VCaP (cell line): ENCODE measurements at regions not wholly inside any gene's neighbourhood (a gene's known extent, or its start where the extent isn't known, plus 50 kb on each side); places are given as distances from the start of the nearest gene placed in this dataset.

Source experiments
- H3K27ac ChIP-seq: fragments of 450-650 bp; 2 replicates; pipeline ENCODE4 v1.5.1; 2017
- TF ChIP-seq, protein P1 (sequence below): fragments of 450-650 bp; conservative IDR thresholded peaks from 2 replicates; pipeline ENCODE4 v1.5.1; 2017; ENCODE audit warnings: mild to moderate bottlenecking, moderate library complexity

DNA sequence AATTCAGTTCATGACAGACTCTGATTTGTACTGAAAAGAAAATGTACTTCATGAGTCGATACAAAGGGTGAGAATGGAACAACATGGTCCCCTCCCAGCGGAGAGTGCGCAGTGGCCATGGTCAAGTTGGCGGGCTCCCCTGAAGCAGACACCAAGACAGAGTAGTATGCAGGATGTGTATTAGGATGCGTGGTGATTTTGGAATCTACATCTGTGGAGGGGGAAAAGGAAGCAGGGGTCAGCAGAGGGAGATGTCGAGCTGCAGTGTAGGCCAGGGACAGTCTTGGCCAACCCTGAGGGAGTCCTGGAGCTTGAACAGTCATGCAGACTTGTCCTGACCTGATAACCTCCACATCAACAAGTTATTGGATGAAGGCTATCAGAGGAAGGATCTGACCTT is 481.0 kb downstream of the OMA1 start:
- TF ChIP-seq, protein P1, sequence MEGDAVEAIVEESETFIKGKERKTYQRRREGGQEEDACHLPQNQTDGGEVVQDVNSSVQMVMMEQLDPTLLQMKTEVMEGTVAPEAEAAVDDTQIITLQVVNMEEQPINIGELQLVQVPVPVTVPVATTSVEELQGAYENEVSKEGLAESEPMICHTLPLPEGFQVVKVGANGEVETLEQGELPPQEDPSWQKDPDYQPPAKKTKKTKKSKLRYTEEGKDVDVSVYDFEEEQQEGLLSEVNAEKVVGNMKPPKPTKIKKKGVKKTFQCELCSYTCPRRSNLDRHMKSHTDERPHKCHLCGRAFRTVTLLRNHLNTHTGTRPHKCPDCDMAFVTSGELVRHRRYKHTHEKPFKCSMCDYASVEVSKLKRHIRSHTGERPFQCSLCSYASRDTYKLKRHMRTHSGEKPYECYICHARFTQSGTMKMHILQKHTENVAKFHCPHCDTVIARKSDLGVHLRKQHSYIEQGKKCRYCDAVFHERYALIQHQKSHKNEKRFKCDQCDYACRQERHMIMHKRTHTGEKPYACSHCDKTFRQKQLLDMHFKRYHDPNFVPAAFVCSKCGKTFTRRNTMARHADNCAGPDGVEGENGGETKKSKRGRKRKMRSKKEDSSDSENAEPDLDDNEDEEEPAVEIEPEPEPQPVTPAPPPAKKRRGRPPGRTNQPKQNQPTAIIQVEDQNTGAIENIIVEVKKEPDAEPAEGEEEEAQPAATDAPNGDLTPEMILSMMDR: peak; percentile 42
- H3K27ac ChIP-seq: no peak overlapping the region

DNA sequence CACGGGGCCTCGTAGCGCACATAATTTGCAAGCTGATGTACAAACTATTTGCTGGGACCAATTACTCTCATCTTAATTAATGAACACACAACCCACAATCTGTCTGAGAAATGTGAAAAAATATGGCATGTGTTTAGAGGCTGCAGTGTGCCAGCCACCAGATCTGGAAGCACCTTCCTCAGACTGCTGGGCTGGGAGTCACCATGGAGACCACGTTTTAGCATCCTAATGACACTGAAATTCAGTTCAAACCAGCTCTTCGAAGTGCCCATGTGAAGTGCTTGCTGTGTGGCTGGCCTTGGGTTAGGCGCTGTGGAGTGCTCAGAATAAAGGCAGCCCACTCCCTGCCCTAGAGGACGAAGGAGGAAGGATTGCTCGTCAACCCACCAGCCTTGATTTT is 482.4 kb downstream of the OMA1 start:
- H3K27ac ChIP-seq: no peak overlapping the region
- TF ChIP-seq, protein P1: no peak

DNA sequence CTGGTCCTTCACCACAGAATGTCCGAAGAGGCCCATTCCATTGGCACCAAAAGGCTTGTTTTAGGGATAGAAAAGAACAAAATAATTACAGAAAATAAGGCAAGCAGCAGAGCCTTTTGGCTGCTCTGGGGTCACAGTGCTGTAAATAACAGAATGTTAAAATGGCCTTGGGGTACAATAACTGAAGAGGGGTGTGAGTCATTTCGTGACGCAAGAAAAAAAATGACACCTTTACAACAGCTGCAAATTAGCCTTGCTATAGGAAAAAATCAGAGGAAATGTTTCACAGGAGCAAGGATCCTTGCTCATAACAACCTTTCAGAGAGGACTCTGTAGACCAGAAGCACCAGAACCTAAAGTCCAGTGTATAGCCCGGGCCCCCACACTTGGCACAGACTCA is 483.4 kb downstream of the OMA1 start:
- TF ChIP-seq, protein P1: no peak
- H3K27ac ChIP-seq: no peak overlapping the region

DNA sequence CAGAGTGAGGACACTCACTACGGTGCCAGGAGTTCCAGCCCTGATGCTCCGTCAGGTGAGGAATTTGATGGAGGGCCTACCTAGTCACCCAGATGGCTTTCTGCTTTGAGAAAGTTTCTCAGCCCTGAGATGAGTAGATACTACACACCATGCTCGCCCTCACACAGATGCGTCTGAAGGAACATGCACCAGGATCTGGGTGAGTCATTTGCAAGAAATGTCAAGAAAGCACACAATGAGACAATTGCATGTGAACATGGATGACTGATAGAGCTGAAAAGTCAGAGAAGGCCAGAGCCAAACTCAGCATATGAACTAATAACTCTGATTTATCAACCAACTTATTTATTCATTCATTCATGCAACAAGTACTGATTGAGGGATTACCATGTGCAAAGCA is 483.9 kb downstream of the OMA1 start:
- H3K27ac ChIP-seq: no peak overlapping the region
- TF ChIP-seq, protein P1: no peak

DNA sequence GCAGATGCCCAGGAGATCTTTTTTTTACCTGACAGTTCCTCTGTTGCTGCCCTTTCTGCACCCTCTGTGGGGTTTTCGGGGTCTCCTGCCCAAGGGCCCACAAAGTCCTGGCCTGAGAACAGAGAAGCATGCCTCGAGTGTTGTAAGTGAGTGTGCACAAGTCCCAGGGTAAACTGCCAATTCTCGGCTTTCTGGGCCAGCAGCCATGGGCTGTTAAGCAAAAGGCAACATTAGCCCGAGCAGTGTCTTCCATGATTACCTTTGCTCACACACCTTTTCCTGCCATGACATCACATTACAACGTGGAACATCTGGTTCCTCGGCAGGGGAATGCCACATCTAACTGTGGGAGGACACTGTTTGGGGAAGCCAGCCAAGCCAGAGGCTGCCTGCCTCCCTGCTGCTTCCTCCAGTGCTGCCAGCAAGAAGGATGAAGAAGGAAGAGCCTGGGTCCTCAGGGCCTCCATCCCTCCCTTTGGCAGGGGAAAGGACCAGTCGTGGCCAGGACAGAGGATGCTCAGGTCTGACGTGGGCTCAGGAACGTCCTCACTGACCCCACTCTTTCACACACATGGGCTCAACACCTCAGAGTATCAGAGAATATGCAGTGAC is 485.9 kb downstream of the OMA1 start:
- peak overlapping the region; percentile 18; the same call in 1 of the 2 replicates for H3K27ac ChIP-seq
- TF ChIP-seq, protein P1: no peak

DNA sequence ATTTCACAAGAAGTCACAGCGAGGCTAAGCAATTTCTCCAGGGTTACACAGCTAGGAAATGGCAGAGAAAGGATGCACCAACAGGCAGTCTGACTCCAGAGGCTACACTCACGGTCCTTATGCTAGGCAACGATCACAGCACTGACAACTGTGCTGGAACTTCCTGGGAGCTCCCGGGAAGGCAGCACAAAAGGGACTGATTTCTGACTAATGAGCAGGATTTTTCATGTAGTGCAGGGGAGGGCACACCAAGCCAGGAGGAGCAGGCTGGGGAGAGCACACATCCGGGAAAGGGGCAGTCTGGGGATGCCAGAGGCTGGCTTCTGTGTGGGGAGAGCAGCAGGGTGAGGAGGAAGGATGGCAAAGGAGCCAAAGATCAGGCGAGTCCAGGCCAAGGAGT is 486.7 kb downstream of the OMA1 start:
- TF ChIP-seq, protein P1: no peak
- H3K27ac ChIP-seq: no peak overlapping the region

DNA sequence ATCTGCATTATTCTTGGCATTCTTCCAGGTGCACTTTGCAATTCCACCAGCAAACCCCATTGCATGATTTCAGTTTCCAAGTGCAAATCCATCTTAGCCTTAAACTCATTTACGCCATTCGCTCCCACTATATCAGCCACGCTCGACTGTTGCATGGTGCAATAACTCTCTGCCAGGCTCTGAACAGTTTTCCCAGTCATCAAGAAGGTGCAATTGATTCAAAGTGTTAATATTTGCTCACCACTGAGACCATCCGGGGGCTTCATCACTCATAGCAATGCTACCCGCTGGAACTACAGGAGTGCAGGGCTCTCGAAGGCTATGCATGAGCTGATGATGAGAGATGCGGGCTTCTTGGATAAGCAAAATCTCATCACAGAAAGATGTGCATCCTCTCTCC is 488.2 kb downstream of the OMA1 start:
- no peak overlapping the region for H3K27ac ChIP-seq
- TF ChIP-seq, protein P1: no peak
